ENCODE measurements at regions not wholly inside any gene's neighbourhood (a gene's known extent, or its start where the extent isn't known, plus 50 kb on each side); places are given as distances from the start of the nearest gene placed in this dataset.

DNA sequence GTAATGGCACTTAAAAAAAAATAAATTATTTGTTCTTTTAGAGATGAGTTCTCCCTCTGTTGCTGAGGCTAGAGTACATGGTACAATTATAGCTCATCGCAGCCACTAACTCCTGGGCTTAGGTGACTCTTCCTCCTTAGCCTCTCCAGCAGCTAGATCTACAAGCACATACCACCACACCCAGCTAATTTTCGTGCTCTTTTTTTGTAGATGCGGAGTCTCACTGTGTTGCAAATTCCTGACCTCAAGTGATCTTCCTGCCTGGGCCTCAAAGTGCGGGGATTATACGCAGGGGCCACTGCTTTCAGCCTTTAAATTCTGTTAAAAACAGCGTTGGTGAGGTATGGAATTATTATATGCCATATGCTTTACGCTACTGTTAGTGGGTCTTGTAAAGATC, 2034.0 kb downstream of the OLFM4 start:
- intact Hi-C loops (cut with micrococcal nuclease) = no loop called here
- Histone ChIP-seq H3K4me1 (ENCODE audit: insufficient read depth, low read length) (no peaks in the 10 kb centered on the region), H3K36me3 (ENCODE audit: low read depth, low read length) (no peaks in the 10 kb centered on the region), H2AFZ (ENCODE audit: low read length) (no peak overlapping the region), H4K20me1 (ENCODE audit: low read length) (no peaks in the 10 kb centered on the region), H3K4me3 (ENCODE audit: low read length) (no peak overlapping the region), H3K27ac (ENCODE audit: low read length) (no peak overlapping the region), H3K4me2 (ENCODE audit: low read length) (no peak overlapping the region), H3F3A (ENCODE audit: low read length, unreplicated experiment) (no peaks in the 10 kb centered on the region), H3K9me2 (replicated peaks; ENCODE audit: low read length) (no peaks in the 10 kb centered on the region), H3K79me2 (ENCODE audit: low read length) (no peaks in the 10 kb centered on the region), H3K9me3 (ENCODE audit: low read length) (no peaks in the 10 kb centered on the region), H3K9ac (ENCODE audit: low read length) (no peak overlapping the region), H3K27me3 (ENCODE audit: low read length) (no peaks in the 10 kb centered on the region)
- no peak for DNase-seq
- ChIA-PET POLR2A (ENCODE audit: unreplicated experiment) (no interaction called here), CTCF (no interaction called here)
- no peak for ATAC-seq
- BruUV-seq (replicated peaks) = no TSS peak
- TF ChIP-seq EZH2phosphoT487 (IDR thresholded peaks at IDR 0.05; ENCODE audit: borderline replicate concordance, low read length) = no peak
- TF ChIP-seq EZH2 (IDR thresholded peaks at IDR 0.05; ENCODE audit: low read length, unreplicated experiment) = no peak
- no peak for TF ChIP-seq CTCF (conservative IDR thresholded peaks at IDR 0.05; ENCODE audit: low read depth, low read length)

DNA sequence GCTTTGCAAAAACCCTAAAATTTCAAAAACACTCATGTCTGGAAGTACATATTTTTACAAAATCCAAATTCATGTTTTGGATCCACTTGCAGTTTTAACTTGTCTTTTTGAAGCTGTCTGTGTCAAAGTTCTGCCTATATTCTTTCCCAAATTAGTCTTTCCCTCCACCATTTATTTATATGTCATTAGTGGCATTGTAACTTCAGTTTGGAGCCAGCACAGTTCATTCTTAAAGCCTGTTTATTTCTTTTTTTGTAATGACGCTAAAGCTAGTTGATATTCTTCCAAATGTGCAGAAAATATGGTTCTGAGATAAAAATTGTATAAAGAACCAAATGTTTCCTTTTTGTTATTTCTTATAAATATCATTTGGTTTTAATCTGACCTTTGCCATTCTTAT, 2039.3 kb downstream of the OLFM4 start:
- intact Hi-C loops (cut with micrococcal nuclease) = no loop called here
- Histone ChIP-seq H3K9ac (ENCODE audit: low read length) (no peak overlapping the region), H3K9me3 (ENCODE audit: low read length) (no peaks in the 10 kb centered on the region), H3K9me2 (replicated peaks; ENCODE audit: low read length) (no peaks in the 10 kb centered on the region), H4K20me1 (ENCODE audit: low read length) (no peaks in the 10 kb centered on the region), H3K4me1 (ENCODE audit: insufficient read depth, low read length) (no peaks in the 10 kb centered on the region), H3K4me2 (ENCODE audit: low read length) (no peak overlapping the region), H3K4me3 (ENCODE audit: low read length) (no peak overlapping the region), H2AFZ (ENCODE audit: low read length) (no peak overlapping the region), H3F3A (ENCODE audit: low read length, unreplicated experiment) (no peaks in the 10 kb centered on the region), H3K79me2 (ENCODE audit: low read length) (no peaks in the 10 kb centered on the region), H3K27ac (ENCODE audit: low read length) (no peak overlapping the region), H3K27me3 (ENCODE audit: low read length) (no peaks in the 10 kb centered on the region), H3K36me3 (ENCODE audit: low read depth, low read length) (no peaks in the 10 kb centered on the region)
- ATAC-seq (no peak), DNase-seq (no peak)
- TF ChIP-seq CTCF (conservative IDR thresholded peaks at IDR 0.05; ENCODE audit: low read depth, low read length) (no peak), EZH2phosphoT487 (IDR thresholded peaks at IDR 0.05; ENCODE audit: borderline replicate concordance, low read length) (no peak), EZH2 (IDR thresholded peaks at IDR 0.05; ENCODE audit: low read length, unreplicated experiment) (no peak)
- BruUV-seq (replicated peaks) = no TSS peak
- POLR2A ChIA-PET (ENCODE audit: unreplicated experiment) = no interaction called here
- CTCF ChIA-PET = no interaction called here

- no peaks in the 10 kb centered on the region for H4K20me1 ChIP-seq (ENCODE audit: low read length)
- no peaks in the 10 kb centered on the region for H3K36me3 ChIP-seq (ENCODE audit: low read depth, low read length)
- DNase-seq (no peak), ATAC-seq (no peak)
- H3K27ac ChIP-seq (ENCODE audit: low read length) = no peak overlapping the region
- H3K4me1 ChIP-seq (ENCODE audit: insufficient read depth, low read length) = no peaks in the 10 kb centered on the region
- CTCF ChIA-PET = no interaction called here
- no peak overlapping the region for H3K4me3 ChIP-seq (ENCODE audit: low read length)
- no peaks in the 10 kb centered on the region for H3K9me2 ChIP-seq (replicated peaks; ENCODE audit: low read length)
- TF ChIP-seq EZH2 (IDR thresholded peaks at IDR 0.05; ENCODE audit: low read length, unreplicated experiment) (no peak), EZH2phosphoT487 (IDR thresholded peaks at IDR 0.05; ENCODE audit: borderline replicate concordance, low read length) (no peak)
- no peaks in the 10 kb centered on the region for H3F3A ChIP-seq (ENCODE audit: low read length, unreplicated experiment)
- no TSS peak for BruUV-seq (replicated peaks)
- H2AFZ ChIP-seq (ENCODE audit: low read length) = no peak overlapping the region
- H3K79me2 ChIP-seq (ENCODE audit: low read length) = no peaks in the 10 kb centered on the region
- no peak overlapping the region for H3K4me2 ChIP-seq (ENCODE audit: low read length)
- POLR2A ChIA-PET (ENCODE audit: unreplicated experiment) = no interaction called here
- no peak overlapping the region for H3K9ac ChIP-seq (ENCODE audit: low read length)
- no peaks in the 10 kb centered on the region for H3K27me3 ChIP-seq (ENCODE audit: low read length)
- H3K9me3 ChIP-seq (ENCODE audit: low read length) = no peaks in the 10 kb centered on the region
- intact Hi-C loops (cut with micrococcal nuclease) = no loop called here
Measured at GRCh38 chr13:55069746-55070145, 2041.1 kb downstream of the OLFM4 start.

Measured in PC-3 (cell line).